ENCODE measurements at regions not wholly inside any gene's neighbourhood (a gene's known extent, or its start where the extent isn't known, plus 50 kb on each side); places are given as distances from the start of the nearest gene placed in this dataset.

DNA sequence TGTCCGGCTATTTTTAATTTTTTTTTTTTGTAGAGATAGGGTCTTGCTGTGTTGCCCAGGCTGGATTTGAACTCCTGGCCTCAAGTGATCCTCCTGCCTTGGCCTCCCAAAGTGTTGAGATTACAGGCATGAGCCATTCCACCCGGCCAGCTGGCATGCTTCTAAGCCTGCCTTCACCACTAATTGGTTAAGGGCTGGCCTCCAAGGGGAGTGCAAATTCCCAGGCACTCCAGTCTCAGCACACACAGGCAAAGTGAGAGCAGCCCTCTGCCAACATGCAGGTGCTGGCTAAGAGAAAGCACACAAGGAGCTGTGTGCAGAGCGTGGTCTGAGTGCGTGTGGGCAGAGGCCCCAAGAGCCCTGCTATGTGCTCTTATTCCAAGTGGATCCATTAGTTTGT is 149.8 kb upstream of the HS3ST2 start:
- TF ChIP-seq, protein P1, sequence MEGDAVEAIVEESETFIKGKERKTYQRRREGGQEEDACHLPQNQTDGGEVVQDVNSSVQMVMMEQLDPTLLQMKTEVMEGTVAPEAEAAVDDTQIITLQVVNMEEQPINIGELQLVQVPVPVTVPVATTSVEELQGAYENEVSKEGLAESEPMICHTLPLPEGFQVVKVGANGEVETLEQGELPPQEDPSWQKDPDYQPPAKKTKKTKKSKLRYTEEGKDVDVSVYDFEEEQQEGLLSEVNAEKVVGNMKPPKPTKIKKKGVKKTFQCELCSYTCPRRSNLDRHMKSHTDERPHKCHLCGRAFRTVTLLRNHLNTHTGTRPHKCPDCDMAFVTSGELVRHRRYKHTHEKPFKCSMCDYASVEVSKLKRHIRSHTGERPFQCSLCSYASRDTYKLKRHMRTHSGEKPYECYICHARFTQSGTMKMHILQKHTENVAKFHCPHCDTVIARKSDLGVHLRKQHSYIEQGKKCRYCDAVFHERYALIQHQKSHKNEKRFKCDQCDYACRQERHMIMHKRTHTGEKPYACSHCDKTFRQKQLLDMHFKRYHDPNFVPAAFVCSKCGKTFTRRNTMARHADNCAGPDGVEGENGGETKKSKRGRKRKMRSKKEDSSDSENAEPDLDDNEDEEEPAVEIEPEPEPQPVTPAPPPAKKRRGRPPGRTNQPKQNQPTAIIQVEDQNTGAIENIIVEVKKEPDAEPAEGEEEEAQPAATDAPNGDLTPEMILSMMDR (IDR thresholded peaks at IDR 0.05; ENCODE audit: borderline replicate concordance, extremely low read depth, insufficient read depth): no peak
- no peak for DNase-seq
- no peak for FAIRE-seq
- Histone ChIP-seq H3K27me3 (ENCODE audit: control insufficient read depth, insufficient read depth, low read length) (no peaks in the 10 kb centered on the region), H3K4me1 (ENCODE audit: control insufficient read depth in 2 of 3, insufficient read depth in 2 of 3, low read depth in 1 of 3, low read length in 3 of 3) (no peaks in the 10 kb centered on the region), H3K4me3 (ENCODE audit: low read length in 3 of 3) (no peak overlapping the region), H3K36me3 (ENCODE audit: control insufficient read depth in 2 of 3, insufficient read depth in 3 of 3, low read length in 3 of 3) (no peaks in the 10 kb centered on the region), H3K9me3 (ENCODE audit: control insufficient read depth in 2 of 3, insufficient read depth in 1 of 3, low read length in 3 of 3) (no peaks in the 10 kb centered on the region), H3K9ac (ENCODE audit: low read length in 3 of 3) (no peak overlapping the region), H3K27ac (ENCODE audit: low read depth in 2 of 2, low read length in 2 of 2) (no peak overlapping the region)
- intact Hi-C loops (cut with DNase I): no loop called here

DNA sequence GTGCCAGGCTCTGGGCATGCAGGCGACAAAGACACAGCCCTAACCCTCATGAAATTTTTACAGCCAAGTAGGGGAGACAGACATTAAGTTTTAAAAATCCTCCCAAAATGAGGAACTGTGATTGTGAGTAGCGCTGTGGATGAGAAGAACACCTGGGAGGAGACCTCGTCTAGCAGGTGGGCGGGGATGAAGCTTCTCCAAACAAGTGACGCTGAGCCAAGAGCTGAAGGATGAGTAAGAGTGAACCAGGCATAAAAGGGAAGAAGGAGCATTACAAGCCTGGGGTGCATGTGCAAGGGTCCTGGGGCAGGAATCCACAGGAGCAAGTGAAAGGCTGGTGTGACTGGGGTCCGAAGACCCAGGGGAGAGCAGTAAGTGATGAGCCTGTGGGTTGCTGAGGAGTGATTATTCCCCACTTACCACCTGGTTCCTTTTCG is 149.4 kb upstream of the HS3ST2 start:
- Histone ChIP-seq H3K9ac (ENCODE audit: low read length in 3 of 3) (no peak overlapping the region), H3K27me3 (ENCODE audit: control insufficient read depth, insufficient read depth, low read length) (no peaks in the 10 kb centered on the region), H3K4me1 (ENCODE audit: control insufficient read depth in 2 of 3, insufficient read depth in 2 of 3, low read depth in 1 of 3, low read length in 3 of 3) (no peaks in the 10 kb centered on the region), H3K4me3 (ENCODE audit: low read length in 3 of 3) (no peak overlapping the region), H3K36me3 (ENCODE audit: control insufficient read depth in 2 of 3, insufficient read depth in 3 of 3, low read length in 3 of 3) (no peaks in the 10 kb centered on the region), H3K27ac (ENCODE audit: low read depth in 2 of 2, low read length in 2 of 2) (no peak overlapping the region), H3K9me3 (ENCODE audit: control insufficient read depth in 2 of 3, insufficient read depth in 1 of 3, low read length in 3 of 3) (no peaks in the 10 kb centered on the region)
- DNase-seq (no peak), FAIRE-seq (no peak)
- intact Hi-C loops (cut with DNase I): no loop called here
- TF ChIP-seq, protein P1 (IDR thresholded peaks at IDR 0.05; ENCODE audit: borderline replicate concordance, extremely low read depth, insufficient read depth): no peak

DNA sequence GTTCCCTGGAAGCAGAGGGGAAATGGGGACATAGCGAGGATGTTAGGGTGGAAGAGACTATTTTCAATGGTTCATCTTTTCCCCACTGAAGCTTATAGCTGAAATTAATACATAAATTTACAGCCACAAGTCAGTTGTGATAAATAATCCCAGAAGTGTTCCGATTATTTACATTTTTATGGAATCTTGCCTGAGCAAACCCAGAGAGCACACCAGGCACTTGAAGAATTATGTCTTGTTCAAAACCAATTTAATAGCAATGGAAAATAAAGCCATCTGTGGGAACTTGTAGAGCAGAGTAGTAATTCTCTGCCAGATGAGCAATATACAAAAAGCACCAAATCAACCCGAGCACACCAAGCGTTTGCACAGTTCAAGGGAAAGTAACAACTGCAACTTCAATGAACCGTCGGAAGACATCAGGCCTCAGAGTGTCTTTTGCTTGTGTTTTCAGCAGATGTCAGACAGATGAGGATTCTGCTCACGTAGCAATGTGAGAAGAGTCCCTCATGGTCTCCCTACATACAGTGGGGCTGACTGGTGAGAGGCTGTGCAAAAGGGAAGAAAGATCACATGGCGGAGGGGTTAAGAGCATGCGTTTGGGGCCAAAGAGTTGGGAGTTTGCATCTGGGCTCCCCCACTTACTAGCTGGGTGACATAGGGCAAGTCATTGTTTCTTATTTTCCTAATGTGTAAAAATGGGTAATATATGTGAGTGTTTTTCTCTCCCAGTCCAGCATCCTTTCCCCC is 148.7 kb upstream of the HS3ST2 start:
- Histone ChIP-seq H3K9me3 (ENCODE audit: control insufficient read depth in 2 of 3, insufficient read depth in 1 of 3, low read length in 3 of 3) (no peaks in the 10 kb centered on the region), H3K4me3 (ENCODE audit: low read length in 3 of 3) (no peak overlapping the region), H3K4me1 (ENCODE audit: control insufficient read depth in 2 of 3, insufficient read depth in 2 of 3, low read depth in 1 of 3, low read length in 3 of 3) (no peaks in the 10 kb centered on the region), H3K27me3 (ENCODE audit: control insufficient read depth, insufficient read depth, low read length) (no peaks in the 10 kb centered on the region), H3K36me3 (ENCODE audit: control insufficient read depth in 2 of 3, insufficient read depth in 3 of 3, low read length in 3 of 3) (no peaks in the 10 kb centered on the region), H3K9ac (ENCODE audit: low read length in 3 of 3) (no peak overlapping the region), H3K27ac (ENCODE audit: low read depth in 2 of 2, low read length in 2 of 2) (no peak overlapping the region)
- TF ChIP-seq, protein P1 (IDR thresholded peaks at IDR 0.05; ENCODE audit: borderline replicate concordance, extremely low read depth, insufficient read depth): no peak
- no peak for DNase-seq
- no peak for FAIRE-seq
- intact Hi-C loops (cut with DNase I): no loop called here

DNA sequence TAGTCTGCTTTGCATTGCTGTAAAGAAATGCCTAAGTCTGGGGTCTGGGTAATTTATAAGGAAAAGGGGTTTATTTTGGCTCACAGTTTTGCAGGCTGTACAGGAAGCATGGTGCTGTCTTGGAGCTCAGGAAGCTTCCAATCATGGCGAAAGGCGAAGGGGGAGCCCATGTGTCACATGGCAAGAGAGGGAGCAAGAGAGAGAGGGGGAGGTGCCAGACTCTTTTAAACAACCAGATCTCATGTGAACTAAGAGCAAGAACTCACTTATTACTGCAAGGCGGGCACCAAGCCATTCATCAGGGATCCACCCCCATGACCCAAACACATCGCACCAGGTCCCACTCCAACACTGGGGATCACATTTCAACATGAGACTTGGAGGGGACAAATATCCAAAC is 148.2 kb upstream of the HS3ST2 start:
- TF ChIP-seq, protein P1 (IDR thresholded peaks at IDR 0.05; ENCODE audit: borderline replicate concordance, extremely low read depth, insufficient read depth): no peak
- FAIRE-seq (no peak), DNase-seq (no peak)
- no peak overlapping the region for H3K27ac ChIP-seq (ENCODE audit: low read depth in 2 of 2, low read length in 2 of 2)
- no peak overlapping the region for H3K9ac ChIP-seq (ENCODE audit: low read length in 3 of 3)
- no peaks in the 10 kb centered on the region for H3K9me3 ChIP-seq (ENCODE audit: control insufficient read depth in 2 of 3, insufficient read depth in 1 of 3, low read length in 3 of 3)
- H3K4me3 ChIP-seq (ENCODE audit: low read length in 3 of 3): no peak overlapping the region
- no peaks in the 10 kb centered on the region for H3K27me3 ChIP-seq (ENCODE audit: control insufficient read depth, insufficient read depth, low read length)
- H3K4me1 ChIP-seq (ENCODE audit: control insufficient read depth in 2 of 3, insufficient read depth in 2 of 3, low read depth in 1 of 3, low read length in 3 of 3): no peaks in the 10 kb centered on the region
- intact Hi-C loops (cut with DNase I): no loop called here
- no peaks in the 10 kb centered on the region for H3K36me3 ChIP-seq (ENCODE audit: control insufficient read depth in 2 of 3, insufficient read depth in 3 of 3, low read length in 3 of 3)

Data from kidney (tissue), 13 donors.